Loucy (cell line): ENCODE measurements at regions not wholly inside any gene's neighbourhood (a gene's known extent, or its start where the extent isn't known, plus 50 kb on each side); places are given as distances from the start of the nearest gene placed in this dataset.

Experiments
- H2AFZ ChIP-seq: fragments of 200-600 bp; sonication (generic); 2 replicates; pipeline ENCODE4 v1.6.0; 2016; ENCODE audit warnings: antibody characterized with exemption, mild to moderate bottlenecking, low read length, moderate library complexity
- H3F3A ChIP-seq: fragments of 200-600 bp; 2 replicates; pipeline ENCODE4 v1.6.0; 2016; ENCODE audit warnings: antibody characterized with exemption, low read depth, mild to moderate bottlenecking
- H3K27me3 ChIP-seq: fragments of 200-600 bp; sonication (generic); 2 replicates; pipeline ENCODE4 v1.6.1; 2014; ENCODE audit warnings: low read length, mild to moderate bottlenecking; ENCODE audit not compliant: insufficient read depth, poor library complexity, severe bottlenecking
- H3K36me3 ChIP-seq: fragments of 200-600 bp; sonication (generic); 2 replicates; pipeline ENCODE4 v1.6.1; 2016; ENCODE audit warnings: low read length; ENCODE audit not compliant: insufficient read depth
- H3K4me1 ChIP-seq: fragments of 200-600 bp; sonication (generic); 2 replicates; pipeline ENCODE4 v1.5.1; 2014; ENCODE audit warnings: low read length, mild to moderate bottlenecking; ENCODE audit not compliant: insufficient read depth, poor library complexity, severe bottlenecking
- H3K4me2 ChIP-seq: fragments of 200-600 bp; sonication (generic); 2 replicates; pipeline ENCODE4 v1.6.0; 2014; ENCODE audit warnings: antibody characterized with exemption, low read length, low read depth, mild to moderate bottlenecking; ENCODE audit not compliant: poor library complexity, severe bottlenecking
- H3K4me3 ChIP-seq: fragments of 200-600 bp; sonication (generic); 2 replicates; pipeline ENCODE4 v1.5.1; 2014; ENCODE audit warnings: low read length, mild to moderate bottlenecking, mixed read lengths; ENCODE audit not compliant: poor library complexity, severe bottlenecking
- H3K79me2 ChIP-seq: fragments of 200-600 bp; sonication (generic); 2 replicates; pipeline ENCODE4 v1.6.1; 2014; ENCODE audit warnings: low read length; ENCODE audit not compliant: insufficient read depth
- H3K9ac ChIP-seq: fragments of 200-600 bp; sonication (generic); 2 replicates; pipeline ENCODE4 v1.6.0; 2014; ENCODE audit warnings: mild to moderate bottlenecking, low read depth, low read length, moderate library complexity; ENCODE audit not compliant: poor library complexity, severe bottlenecking
- H3K9me2 ChIP-seq: fragments of 200-600 bp; sonication (generic); replicated peaks from 2 replicates; pipeline ENCODE4 v1.6.1; 2016; ENCODE audit warnings: low read depth, low read length, mixed read lengths
- H3K9me3 ChIP-seq: fragments of 200-600 bp; sonication (generic); 2 replicates; pipeline ENCODE4 v1.6.1; 2014; ENCODE audit warnings: mild to moderate bottlenecking, antibody characterized with exemption, low read length, low read depth; ENCODE audit not compliant: insufficient read depth
- H4K20me1 ChIP-seq: fragments of 200-600 bp; sonication (generic); 2 replicates; pipeline ENCODE4 v1.6.0; 2014; ENCODE audit warnings: antibody characterized with exemption, low read length, mild to moderate bottlenecking; ENCODE audit not compliant: insufficient read depth, poor library complexity, severe bottlenecking
- EZH2phosphoT487 ChIP-seq: fragments of 200-600 bp; IDR thresholded peaks from 2 replicates; pipeline ENCODE4 v1.6.1; 2018; ENCODE audit warnings: antibody characterized with exemption, mild to moderate bottlenecking, moderate library complexity, borderline replicate concordance
- TF ChIP-seq, protein P1 (sequence below): fragments of 200-600 bp; sonication (generic); conservative IDR thresholded peaks from 2 replicates; pipeline ENCODE4 v1.5.1; 2014; ENCODE audit warnings: mild to moderate bottlenecking, antibody characterized with exemption, low read length

DNA sequence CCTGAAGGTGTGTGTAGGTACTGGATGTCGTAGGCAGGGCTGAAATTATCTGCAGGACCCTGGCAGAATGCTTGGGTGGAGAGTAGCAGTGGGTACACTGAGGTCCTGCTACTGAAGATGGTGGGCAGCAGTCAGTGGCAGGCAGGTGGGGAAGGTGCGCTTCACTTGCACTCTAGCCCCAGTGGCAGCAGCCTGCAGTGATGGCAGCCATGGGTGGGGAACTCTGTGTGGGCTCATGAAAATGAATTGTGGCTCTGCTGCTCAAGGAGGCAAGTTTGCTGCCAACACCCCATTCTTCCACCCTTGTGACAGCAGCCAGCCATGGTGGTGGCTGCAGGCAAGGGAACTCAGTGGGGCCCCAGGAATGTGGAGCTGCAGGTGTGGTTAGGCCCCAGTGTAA lies 1242.7 kb upstream of the MIR17HG start:
- Histone ChIP-seq H4K20me1 (no peaks in the 10 kb centered on the region), H3K9me2 (no peaks in the 10 kb centered on the region), H3F3A (no peaks in the 10 kb centered on the region), H3K36me3 (no peaks in the 10 kb centered on the region), H2AFZ (no peak overlapping the region), H3K4me2 (no peak overlapping the region), H3K27me3 (no peaks in the 10 kb centered on the region), H3K79me2 (no peaks in the 10 kb centered on the region), H3K9ac (no peak overlapping the region), H3K4me3 (no peak overlapping the region), H3K9me3 (no peaks in the 10 kb centered on the region), H3K4me1 (no peaks in the 10 kb centered on the region)
- TF ChIP-seq EZH2phosphoT487, result no peak
- TF ChIP-seq, protein P1, sequence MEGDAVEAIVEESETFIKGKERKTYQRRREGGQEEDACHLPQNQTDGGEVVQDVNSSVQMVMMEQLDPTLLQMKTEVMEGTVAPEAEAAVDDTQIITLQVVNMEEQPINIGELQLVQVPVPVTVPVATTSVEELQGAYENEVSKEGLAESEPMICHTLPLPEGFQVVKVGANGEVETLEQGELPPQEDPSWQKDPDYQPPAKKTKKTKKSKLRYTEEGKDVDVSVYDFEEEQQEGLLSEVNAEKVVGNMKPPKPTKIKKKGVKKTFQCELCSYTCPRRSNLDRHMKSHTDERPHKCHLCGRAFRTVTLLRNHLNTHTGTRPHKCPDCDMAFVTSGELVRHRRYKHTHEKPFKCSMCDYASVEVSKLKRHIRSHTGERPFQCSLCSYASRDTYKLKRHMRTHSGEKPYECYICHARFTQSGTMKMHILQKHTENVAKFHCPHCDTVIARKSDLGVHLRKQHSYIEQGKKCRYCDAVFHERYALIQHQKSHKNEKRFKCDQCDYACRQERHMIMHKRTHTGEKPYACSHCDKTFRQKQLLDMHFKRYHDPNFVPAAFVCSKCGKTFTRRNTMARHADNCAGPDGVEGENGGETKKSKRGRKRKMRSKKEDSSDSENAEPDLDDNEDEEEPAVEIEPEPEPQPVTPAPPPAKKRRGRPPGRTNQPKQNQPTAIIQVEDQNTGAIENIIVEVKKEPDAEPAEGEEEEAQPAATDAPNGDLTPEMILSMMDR, result no peak

DNA sequence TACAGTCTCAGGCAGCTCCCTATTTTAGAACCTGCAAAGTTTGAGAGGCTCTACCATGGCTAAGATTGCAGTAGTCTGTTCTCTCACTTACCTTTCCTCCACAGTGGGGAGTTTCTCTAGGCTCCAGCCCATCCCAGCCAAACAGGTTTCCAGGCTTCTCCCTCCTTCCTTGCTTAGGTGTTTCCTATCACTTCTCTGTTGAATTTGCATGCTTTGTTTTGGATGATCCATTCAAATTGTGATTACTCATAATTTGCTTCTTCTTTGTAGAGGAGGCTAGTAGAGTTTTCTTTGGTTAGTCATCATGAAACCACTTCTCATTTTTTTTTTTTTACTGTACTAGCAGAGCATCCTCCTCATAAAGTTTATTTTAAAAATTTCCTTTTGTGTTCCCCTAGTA lies 1242.2 kb upstream of the MIR17HG start:
- Histone ChIP-seq H3K4me2 (no peak overlapping the region), H3K79me2 (no peaks in the 10 kb centered on the region), H3K4me1 (no peaks in the 10 kb centered on the region), H2AFZ (no peak overlapping the region), H3K36me3 (no peaks in the 10 kb centered on the region), H3F3A (no peaks in the 10 kb centered on the region), H3K27me3 (no peaks in the 10 kb centered on the region), H3K9me3 (no peaks in the 10 kb centered on the region), H4K20me1 (no peaks in the 10 kb centered on the region), H3K4me3 (no peak overlapping the region), H3K9me2 (no peaks in the 10 kb centered on the region), H3K9ac (no peak overlapping the region)
- TF ChIP-seq, protein P1, result no peak
- TF ChIP-seq EZH2phosphoT487, result no peak

DNA sequence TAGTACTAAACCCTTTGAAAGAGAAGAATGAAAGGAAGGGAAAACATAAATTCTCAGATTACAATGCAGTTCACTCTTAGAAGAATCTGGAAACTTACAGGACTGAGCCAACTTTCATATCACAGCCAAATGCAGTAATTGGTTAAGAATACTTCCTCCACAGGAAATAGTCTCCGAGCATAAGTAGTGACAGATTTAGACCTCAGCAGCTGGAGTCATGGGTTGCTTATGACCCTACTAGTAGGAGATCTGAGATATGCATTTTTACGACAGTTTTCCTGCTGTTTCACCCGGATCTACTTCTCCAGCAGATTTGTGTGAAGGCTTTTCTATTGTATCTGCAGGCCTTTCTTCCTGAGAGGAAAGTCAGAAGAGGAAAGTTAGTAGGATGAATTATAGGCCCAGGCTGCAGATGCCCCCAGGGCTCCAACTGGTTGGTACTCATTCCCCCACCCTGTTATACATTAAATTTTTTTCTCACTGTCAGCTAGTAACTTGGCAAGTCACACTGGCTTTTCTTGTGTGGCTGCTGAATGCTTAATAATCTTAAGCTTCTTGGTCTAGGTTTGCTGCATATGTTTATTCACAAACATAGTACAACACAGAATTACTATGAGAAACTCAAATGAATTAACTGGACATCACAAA lies 1241.5 kb upstream of the MIR17HG start:
- Histone ChIP-seq H3K36me3 (no peaks in the 10 kb centered on the region), H3K4me3 (no peak overlapping the region), H3K4me2 (no peak overlapping the region), H3K79me2 (no peaks in the 10 kb centered on the region), H2AFZ (no peak overlapping the region), H3K4me1 (no peaks in the 10 kb centered on the region), H3K9me2 (no peaks in the 10 kb centered on the region), H4K20me1 (no peaks in the 10 kb centered on the region), H3K9me3 (no peaks in the 10 kb centered on the region), H3K27me3 (no peaks in the 10 kb centered on the region), H3K9ac (no peak overlapping the region), H3F3A (no peaks in the 10 kb centered on the region)
- TF ChIP-seq, protein P1, result no peak
- no peak for TF ChIP-seq EZH2phosphoT487
